G401 (cell line): ENCODE measurements at regions not wholly inside any gene's neighbourhood (a gene's known extent, or its start where the extent isn't known, plus 50 kb on each side); places are given as distances from the start of the nearest gene placed in this dataset.
"Not testable (repeated sequence)": the region's sequence is repeated elsewhere in the genome, so short reads cannot be mapped to it uniquely, and the experiment has no call there.

Source experiments
- DNase-seq: peaks from one replicate; pipeline ENCODE4 v3.0.0-alpha.2; 2015; ENCODE audit warnings: low spot score
- in situ Hi-C: cut with HindIII; loops from 2 replicates; pipeline ENCODE4 v1.10.0; 2016; ENCODE audit warnings: low sequenced_read_pairs, mixed read lengths

DNA sequence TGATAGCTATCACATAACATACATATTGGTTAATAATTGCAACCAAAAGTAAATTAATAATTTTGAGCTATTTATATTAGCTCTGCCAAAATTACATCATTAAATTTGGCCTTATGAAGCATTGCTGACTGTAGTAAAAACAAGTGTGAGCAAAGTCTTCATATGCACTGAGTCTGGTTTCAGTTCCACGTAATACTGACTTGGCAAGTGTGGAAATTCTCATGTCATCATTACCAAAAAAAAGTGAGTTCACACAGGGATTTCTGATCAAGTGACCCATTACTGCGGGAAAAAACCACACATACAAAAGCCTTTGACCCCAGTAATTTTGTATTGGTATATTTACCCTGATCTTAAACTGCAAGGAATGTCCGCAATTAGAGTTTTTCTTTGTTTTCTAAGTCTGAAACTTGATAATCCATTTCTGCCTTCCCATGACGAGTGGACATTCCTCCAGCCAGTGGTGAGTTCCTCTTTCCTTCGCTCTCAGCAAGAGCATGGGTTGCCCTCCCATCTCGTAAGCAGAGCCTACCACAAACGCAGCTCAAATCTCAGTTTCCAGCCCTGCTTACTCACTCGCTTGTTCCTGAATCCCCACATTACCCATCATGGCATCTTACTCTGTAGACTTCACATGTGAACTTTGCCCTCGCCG lies 220.2 kb upstream of the DMRT1 start:
- DNase-seq, result no peak
- in situ Hi-C loops, result no loop called here

- DNase-seq, result no peak
- in situ Hi-C loops, result no loop called here
Observed at GRCh38 chr9:624935-625500, 216.5 kb upstream of the DMRT1 start.

DNA sequence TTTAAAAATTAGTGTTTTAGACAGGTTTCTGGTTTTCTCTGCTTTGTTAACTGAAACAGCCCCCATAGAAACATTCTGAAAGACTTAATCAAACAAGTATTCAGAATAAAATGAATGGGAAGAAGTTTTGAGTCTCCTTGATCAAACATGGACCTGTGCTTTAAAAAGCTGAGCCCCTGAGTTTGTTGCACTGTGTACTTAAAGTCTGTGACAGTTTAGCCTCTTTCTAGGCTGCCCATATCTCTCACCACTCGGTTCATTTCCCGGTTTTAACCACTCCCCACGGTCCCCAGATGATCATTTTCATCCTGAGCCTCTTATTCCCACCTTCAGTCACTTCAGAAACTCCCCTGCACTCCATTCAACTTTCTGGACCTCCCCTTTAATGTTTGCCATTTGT lies 215.9 kb upstream of the DMRT1 start:
- in situ Hi-C loops, result no loop called here
- no peak for DNase-seq

GRCh38 chr9:626114-626513 lies 215.4 kb upstream of the DMRT1 start:
- DNase-seq, in situ Hi-C loops: not testable (repeated sequence)

- in situ Hi-C loops, result no loop called here
- DNase-seq, result no peak
Observed at GRCh38 chr9:626596-626995, 214.9 kb upstream of the DMRT1 start.

DNA sequence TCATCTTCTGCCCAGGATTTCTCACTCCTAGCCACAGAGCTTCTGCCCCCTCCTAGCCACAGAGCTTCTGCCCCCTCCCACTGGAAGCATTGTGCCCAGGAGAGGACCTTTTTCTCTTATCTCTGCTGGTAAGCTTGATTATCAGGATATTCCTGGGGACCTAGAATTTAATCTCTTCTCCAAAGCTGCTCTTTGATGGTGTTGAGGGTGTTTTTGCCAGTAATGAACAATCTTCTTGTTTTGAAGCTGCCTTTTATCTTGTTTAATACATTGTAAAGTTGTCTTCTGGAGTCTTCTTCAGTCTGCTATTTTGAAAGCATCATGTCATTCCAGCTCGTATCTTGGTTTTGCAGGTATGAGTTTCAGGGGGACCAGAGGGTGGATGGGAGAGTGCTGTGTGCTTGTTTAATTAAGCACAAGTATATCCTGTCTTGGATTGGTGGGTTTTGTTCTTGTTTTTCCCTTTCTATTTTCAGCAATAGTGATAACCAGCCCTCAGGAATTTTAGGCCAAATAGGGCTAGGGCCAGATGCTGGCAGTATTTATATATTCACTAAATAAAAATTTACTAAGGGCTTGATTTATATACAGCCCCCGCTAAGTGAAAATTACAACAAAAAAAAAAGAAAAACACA lies 214.0 kb upstream of the DMRT1 start:
- DNase-seq, result no peak

DNA sequence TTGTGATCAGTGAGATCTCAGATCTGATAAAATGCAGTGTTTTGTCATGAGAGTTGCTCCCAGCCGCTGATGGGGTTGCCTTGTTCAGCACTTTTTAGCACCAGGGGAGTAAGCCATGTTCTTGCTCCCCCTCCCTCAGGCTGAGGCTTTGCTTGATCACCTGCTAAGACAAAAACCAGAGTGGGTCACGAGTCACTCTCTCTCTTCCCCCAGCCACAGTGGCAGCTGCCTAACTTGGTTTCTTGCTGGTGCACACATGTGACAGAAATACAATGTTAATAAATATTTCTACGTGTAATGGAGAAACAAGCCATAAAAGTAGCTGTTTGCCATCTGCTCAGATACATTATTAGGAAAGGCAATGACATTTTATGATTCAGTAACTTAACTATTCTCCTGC lies 212.4 kb upstream of the DMRT1 start:
- in situ Hi-C loops, result no loop called here
- no peak for DNase-seq

More for the DNA sequence above, 214.0 kb upstream of the DMRT1 start:
- in situ Hi-C loops, result no loop called here

- in situ Hi-C loops, result no loop called here
- no peak for DNase-seq
Observed at GRCh38 chr9:630817-631216, 210.7 kb upstream of the DMRT1 start.

- in situ Hi-C loops, result no loop called here
Observed at GRCh38 chr9:631596-631995, 209.9 kb upstream of the DMRT1 start.

GRCh38 chr9:633461-633860 lies 208.0 kb upstream of the DMRT1 start:
- in situ Hi-C loops, result no loop called here
- no peak for DNase-seq

More at GRCh38 chr9:631596-631995, 209.9 kb upstream of the DMRT1 start:
- peak; percentile 20 for DNase-seq

GRCh38 chr9:636931-637591 lies 204.4 kb upstream of the DMRT1 start:
- in situ Hi-C loops, result no loop called here
- DNase-seq, result no peak

- in situ Hi-C loops, result no loop called here
- no peak for DNase-seq
Observed at GRCh38 chr9:638152-638551, 203.3 kb upstream of the DMRT1 start.

DNA sequence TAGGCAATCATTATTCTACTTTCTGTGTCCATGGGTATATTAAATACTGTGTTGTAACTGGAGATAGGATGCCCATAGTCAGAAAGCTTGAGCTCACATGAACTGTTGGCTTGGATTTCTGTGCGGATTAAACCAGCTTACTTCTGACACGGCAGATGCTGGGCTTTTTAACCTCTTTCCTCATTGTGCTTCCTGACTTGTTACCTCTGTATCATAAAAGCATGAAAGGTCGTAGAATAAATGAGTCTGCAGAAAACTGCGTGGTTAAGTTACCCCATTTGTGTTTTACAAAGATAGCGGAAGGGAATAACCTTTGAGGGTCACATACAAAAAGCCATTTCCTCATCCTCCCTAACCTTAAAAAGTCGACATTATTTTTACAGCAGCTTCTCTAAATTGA lies 199.5 kb upstream of the DMRT1 start:
- DNase-seq, result no peak
- in situ Hi-C loops, result no loop called here

DNA sequence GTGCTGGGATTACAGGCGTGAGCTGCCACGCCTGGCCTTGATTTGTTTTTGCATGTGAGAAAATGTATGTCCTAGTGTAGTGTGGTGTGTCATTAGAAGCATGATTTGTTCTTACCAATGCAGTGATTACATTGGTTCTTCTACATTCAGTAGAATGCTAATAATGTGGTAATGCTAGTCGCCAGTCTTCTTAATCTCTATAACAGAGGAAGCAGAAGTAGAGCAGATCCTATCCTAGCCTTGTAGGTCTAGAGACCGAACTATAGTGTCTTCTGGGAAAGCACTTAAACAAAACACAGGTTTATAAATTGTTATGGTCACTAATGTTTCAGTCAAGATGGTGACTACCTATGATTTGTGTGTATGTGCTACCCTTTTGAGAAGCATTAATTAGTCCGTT lies 197.5 kb upstream of the DMRT1 start:
- no peak for DNase-seq
- in situ Hi-C loops, result no loop called here

DNA sequence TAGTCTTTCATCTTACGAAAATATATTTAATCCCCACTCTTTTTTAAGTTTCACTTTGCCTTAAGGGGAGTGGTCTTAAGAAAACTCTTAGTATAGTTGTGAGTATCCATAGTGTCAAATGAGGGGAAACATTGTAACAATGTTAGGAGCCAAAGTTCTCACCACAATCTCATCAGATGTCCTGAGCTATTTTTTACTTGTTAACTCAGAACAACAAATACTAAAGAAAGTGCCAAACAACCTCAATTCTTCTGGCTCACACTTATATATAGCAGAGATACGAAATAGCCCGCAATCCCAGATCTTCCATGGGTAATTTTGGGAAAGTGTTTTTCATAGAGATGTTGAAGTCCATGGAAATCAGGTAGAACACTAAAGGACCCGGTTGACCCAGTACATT lies 194.0 kb upstream of the DMRT1 start:
- in situ Hi-C loops, result no loop called here
- no peak for DNase-seq

DNA sequence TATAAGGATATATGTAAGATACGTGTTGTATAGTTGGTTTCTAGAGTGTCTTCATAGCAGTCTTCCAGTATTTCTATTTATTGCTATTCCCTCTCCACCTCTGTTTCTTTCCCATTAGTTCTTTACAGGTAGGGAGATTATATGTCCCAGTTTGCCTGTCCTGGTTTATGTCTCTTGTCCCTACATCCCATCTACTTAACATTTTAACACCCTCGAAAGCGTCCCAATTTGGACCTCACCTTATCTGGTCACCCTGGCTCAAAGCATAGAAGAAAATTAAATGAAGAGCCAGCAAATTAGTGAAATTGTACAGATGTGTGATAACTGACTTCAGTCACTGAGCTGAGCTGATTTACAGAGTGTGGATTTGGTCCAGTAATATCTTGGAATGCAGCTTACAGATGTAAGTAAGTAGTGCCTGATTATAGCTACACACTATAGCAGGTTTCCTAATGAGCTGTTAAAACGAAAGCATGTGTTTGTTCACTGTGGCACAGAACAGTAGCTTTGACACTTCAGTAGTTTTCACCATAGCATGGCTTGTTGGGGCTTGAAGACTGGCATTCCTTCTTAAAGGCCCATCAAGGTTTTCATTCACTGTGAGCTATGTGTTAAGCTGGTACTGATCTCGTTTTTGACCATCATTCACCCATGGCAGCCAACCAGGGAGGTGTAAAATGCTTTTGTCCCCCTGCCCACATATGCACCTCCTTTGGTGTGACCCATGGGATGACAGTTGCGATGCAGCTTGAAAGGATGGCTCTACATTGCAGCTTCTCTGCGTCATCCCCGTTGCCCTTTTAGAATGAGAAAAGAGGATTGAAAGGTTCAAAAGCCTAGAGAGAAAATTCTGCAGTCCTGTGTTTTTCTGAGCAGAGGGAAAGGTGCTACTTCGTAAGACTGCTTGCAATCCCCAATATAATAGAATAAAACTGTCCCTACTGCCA lies 192.1 kb upstream of the DMRT1 start:
- in situ Hi-C loops, result no loop called here
- DNase-seq, result no peak

GRCh38 chr9:650362-650761 lies 191.1 kb upstream of the DMRT1 start:
- in situ Hi-C loops, result no loop called here
- no peak for DNase-seq

- no peak for DNase-seq
- in situ Hi-C loops, result no loop called here
Observed at GRCh38 chr9:651371-651770, 190.1 kb upstream of the DMRT1 start.

DNA sequence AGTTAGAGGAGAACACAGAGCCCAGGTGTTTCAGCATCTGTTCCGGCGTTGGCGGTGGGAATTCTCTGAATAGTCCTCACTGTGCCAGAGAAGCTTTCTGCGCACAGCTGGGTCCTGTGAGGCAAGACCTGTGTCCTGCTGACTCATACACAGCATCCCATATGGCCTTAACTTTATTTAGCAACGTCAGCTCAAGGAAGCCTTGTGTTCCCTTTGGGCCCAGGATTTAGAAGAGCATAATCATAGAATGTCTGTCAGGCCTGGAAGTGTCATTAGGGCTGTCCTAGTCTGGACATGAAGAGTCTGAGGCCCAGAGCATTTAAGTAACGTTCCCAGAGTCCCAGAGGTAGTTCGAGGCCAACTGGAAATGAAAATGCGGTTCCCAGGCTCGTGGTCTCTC lies 188.6 kb upstream of the DMRT1 start:
- in situ Hi-C loops, result no loop called here
- peak; percentile 30 for DNase-seq
